Omental fat pad (tissue), 3 donors: ENCODE measurements at regions not wholly inside any gene's neighbourhood (a gene's known extent, or its start where the extent isn't known, plus 50 kb on each side); places are given as distances from the start of the nearest gene placed in this dataset.

Experiments
- ATAC-seq: fragments of 150-250 bp; one replicate; pipeline ENCODE4 v1.9.1; 2016; ENCODE audit warnings: mild to moderate bottlenecking, moderate library complexity; ENCODE audit not compliant: low FRiP score
- DNase-seq: peaks from one replicate; pipeline ENCODE4 v3.0.0-alpha.2; 2019; ENCODE audit warnings: low spot score
- TF ChIP-seq, protein P1 (sequence below), 3 donors: fragments of 450-650 bp; IDR thresholded peaks; one replicate each; pipeline ENCODE4 v1.5.1; 2016 to 2017; ENCODE audit warnings: antibody characterized with exemption in 3 of 3, mild to moderate bottlenecking in 3 of 3, moderate library complexity in 2 of 3

- DNase-seq: no peak
- no peak for ATAC-seq
- TF ChIP-seq, protein P1, sequence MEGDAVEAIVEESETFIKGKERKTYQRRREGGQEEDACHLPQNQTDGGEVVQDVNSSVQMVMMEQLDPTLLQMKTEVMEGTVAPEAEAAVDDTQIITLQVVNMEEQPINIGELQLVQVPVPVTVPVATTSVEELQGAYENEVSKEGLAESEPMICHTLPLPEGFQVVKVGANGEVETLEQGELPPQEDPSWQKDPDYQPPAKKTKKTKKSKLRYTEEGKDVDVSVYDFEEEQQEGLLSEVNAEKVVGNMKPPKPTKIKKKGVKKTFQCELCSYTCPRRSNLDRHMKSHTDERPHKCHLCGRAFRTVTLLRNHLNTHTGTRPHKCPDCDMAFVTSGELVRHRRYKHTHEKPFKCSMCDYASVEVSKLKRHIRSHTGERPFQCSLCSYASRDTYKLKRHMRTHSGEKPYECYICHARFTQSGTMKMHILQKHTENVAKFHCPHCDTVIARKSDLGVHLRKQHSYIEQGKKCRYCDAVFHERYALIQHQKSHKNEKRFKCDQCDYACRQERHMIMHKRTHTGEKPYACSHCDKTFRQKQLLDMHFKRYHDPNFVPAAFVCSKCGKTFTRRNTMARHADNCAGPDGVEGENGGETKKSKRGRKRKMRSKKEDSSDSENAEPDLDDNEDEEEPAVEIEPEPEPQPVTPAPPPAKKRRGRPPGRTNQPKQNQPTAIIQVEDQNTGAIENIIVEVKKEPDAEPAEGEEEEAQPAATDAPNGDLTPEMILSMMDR (IDR thresholded peaks at IDR 0.05): no peak
Measured at GRCh38 chr3:40737343-40737742, 212.6 kb downstream of the ZNF621 start.

- ATAC-seq: no peak
- TF ChIP-seq, protein P1 (IDR thresholded peaks at IDR 0.05): no peak
- no peak for DNase-seq
Measured at GRCh38 chr3:40739971-40740370, 215.2 kb downstream of the ZNF621 start.

GRCh38 chr3:40741729-40742128 lies 217.0 kb downstream of the ZNF621 start:
- TF ChIP-seq, protein P1 (IDR thresholded peaks at IDR 0.05): no peak
- ATAC-seq: no peak
- no peak for DNase-seq

DNA sequence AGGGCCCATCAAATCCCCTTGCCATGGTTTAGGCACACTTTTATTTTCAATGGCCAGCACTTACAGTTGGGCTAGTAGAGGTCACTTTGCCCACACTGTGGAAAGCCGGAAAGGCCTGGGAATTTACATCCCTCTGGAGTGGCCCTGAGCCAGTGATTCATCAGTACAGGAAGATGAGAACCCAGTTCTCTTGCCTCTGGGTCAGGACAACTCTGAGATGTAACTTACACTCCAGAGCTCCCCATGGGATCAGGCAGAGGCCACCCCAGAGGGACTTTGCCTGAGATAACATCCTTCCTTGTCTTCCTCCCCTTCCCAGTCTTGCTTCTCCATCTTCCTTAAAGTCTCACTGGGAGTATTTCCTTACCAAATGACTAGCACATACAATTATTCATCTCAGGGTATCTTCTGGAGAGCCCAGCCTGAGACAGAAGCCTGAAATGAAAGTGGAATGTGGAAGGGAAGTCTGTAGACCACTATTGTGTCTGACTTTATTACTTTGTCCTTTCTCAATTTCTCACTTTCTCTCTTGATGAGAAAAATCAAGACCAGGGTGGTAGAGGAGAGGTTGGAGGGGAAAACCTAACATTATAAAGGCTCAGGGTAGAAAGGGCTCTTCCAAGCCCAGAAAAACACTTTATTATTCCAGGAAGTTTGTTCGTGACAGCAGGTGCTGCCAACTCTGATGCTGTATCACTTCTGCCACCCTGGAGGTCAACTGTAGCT lies 220.8 kb downstream of the ZNF621 start:
- no peak for DNase-seq
- TF ChIP-seq, protein P1 (IDR thresholded peaks at IDR 0.05): no peak
- ATAC-seq: no peak

GRCh38 chr3:40751666-40752065 lies 226.9 kb downstream of the ZNF621 start:
- DNase-seq (no peak), ATAC-seq (no peak)
- TF ChIP-seq, protein P1 (IDR thresholded peaks at IDR 0.05): no peak

DNA sequence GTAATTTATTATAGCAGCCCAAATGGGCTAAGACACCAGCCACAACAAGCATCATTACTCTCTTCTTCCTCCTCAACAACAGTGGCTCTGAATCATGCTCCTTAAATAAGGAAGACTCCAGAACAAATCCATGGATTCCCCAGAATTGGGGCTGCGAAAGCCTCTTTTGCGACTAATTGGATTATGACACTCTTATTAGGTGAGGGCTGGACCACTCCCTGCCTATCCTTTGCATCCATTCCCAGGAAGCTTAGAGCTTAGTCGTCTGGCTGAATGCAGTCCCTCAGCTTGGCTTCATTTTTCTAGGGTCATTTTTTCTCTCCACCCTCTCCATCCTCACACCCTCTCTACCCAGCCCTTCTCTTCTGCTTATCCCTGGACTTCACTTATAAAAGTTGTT lies 227.7 kb downstream of the ZNF621 start:
- no peak for DNase-seq
- TF ChIP-seq, protein P1 (IDR thresholded peaks at IDR 0.05): no peak
- ATAC-seq: no peak

DNA sequence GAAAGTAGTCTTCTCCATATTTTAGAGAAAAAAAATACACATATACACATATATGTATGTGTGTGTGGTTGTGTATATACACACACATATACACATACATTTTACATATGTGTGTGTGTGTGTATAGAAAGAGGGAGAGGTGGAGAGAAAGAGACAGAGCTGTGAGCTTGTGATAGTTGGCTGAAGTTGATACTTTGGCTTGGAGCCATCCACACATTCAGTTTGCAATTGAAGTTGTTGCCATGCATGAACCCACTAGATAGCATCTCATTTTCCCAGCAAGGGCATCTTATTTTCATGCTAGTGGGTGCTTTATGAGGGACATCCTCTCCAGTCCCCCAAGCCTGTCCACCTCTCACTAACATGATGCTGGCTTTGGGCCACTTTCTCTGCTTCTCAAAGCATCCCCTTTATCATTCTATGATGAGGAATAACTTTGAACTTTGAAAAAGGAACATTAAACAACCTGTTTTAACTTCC lies 228.6 kb downstream of the ZNF621 start:
- no peak for ATAC-seq
- no peak for DNase-seq
- TF ChIP-seq, protein P1 (IDR thresholded peaks at IDR 0.05): no peak
